SK-N-MC (cell line): ENCODE measurements at regions not wholly inside any gene's neighbourhood (a gene's known extent, or its start where the extent isn't known, plus 50 kb on each side); places are given as distances from the start of the nearest gene placed in this dataset.

Experiments
- DNase-seq: peaks from one replicate; pipeline ENCODE4 v3.0.0-alpha.2; 2011; ENCODE audit warnings: low read depth, low spot score
- H3K27ac ChIP-seq: fragments of 200-600 bp; sonication (generic); 2 replicates; pipeline ENCODE4 v1.5.1; 2016; ENCODE audit warnings: mixed run types
- H3K36me3 ChIP-seq: fragments of 200-600 bp; sonication (generic); 2 replicates; pipeline ENCODE4 v1.6.1; 2017; ENCODE audit warnings: antibody characterized with exemption, low read length, mixed read lengths; ENCODE audit not compliant: insufficient read depth
- H3K4me3 ChIP-seq: fragments of 200-600 bp; sonication (generic); 2 replicates; pipeline ENCODE4 v1.5.1; 2016
- H3K9ac ChIP-seq: fragments of 200-600 bp; sonication (generic); 2 replicates; pipeline ENCODE4 v1.8.0; 2017; ENCODE audit warnings: mixed run types, mixed read lengths; ENCODE audit not compliant: insufficient read length
- H3K9me3 ChIP-seq: fragments of 200-600 bp; sonication (generic); 2 replicates; pipeline ENCODE4 v1.6.1; 2017; ENCODE audit warnings: low read depth, mild to moderate bottlenecking, antibody characterized with exemption, low read length, moderate library complexity, mixed read lengths
- EZH2 ChIP-seq: fragments of 200-600 bp; sonication (generic); IDR thresholded peaks from one replicate; pipeline ENCODE4 v1.6.1; 2017; ENCODE audit warnings: antibody characterized with exemption
- FOXP2 ChIP-seq: optimal IDR thresholded peaks from 2 replicates; pipeline ENCODE3; 2011; ENCODE audit warnings: mild to moderate bottlenecking, moderate library complexity; ENCODE audit not compliant: insufficient read depth; ENCODE audit errors: extremely low read length, control extremely low read depth
- POLR2AphosphoS5 ChIP-seq: IDR thresholded peaks from 2 replicates; pipeline ENCODE4 v1.6.1; 2012; ENCODE audit warnings: mild to moderate bottlenecking, low read depth, low read length, borderline replicate concordance

DNA sequence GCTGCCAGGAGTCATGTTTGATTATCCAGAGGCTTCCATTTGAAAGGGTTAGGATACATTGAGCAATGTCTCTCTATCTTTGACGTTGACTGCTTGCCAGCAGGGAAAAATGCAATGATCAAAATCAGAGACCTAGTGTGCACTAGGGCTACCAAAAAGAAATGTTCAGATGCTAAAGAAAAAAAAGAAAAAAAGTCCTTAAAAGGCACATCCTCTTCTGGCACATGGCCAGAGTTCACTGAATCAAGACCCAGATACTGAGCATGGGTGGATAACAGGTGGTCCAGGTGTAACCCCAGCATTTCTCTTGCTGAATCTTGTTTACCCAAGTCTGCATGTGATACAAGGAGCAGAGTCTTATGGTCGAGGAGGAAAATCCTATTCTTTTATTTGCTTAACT, 899.3 kb downstream of the SORCS3 start:
- H3K9me3 ChIP-seq = no peaks in the 10 kb centered on the region
- no peak overlapping the region for H3K27ac ChIP-seq
- no peak for DNase-seq
- H3K9ac ChIP-seq = no peak overlapping the region
- no peak for TF ChIP-seq EZH2
- TF ChIP-seq FOXP2 = no peak
- no peak for TF ChIP-seq POLR2AphosphoS5
- H3K36me3 ChIP-seq = no peaks in the 10 kb centered on the region
- no peak overlapping the region for H3K4me3 ChIP-seq

DNA sequence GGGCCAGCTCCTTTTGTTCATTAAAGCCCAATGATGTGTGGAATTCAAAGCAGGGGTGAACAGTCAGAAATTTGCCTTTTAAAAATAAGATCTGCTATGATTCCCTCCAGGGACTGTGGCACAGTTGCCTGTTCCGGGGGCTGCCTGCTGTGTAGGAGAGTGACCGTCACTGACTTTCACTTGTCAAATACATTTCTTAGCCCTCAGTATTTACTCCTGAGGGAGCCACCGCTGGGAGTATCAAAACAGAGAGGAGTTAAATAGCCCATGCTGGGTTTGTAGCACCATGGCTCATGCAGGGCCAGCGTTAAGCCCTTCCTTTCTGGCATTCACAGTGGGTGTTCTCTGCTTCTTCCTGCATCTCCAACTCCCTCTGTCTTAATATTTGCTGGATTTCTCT, 897.8 kb downstream of the SORCS3 start:
- TF ChIP-seq EZH2 (no peak), POLR2AphosphoS5 (no peak), FOXP2 (no peak)
- Histone ChIP-seq H3K9me3 (no peaks in the 10 kb centered on the region), H3K27ac (no peak overlapping the region), H3K9ac (no peak overlapping the region), H3K4me3 (no peak overlapping the region), H3K36me3 (no peaks in the 10 kb centered on the region)
- no peak for DNase-seq

DNA sequence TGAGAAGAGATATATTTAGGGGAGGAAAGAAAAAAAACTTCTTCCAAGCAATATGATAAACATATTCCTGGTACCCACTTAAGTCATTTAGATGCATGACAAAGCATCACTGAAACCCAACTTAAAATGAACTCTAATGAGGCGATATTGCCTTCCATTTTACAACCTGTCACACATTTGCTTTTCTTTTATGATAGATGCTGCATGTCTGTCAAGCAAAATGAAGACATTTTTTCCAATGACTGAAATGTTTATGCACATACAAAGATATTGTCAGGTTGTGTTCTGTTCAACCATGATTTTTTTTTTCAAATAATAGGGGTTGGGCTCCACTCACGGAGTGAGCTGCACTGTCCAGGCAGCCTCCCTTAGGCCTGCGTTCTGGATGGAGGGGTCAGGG, 894.4 kb downstream of the SORCS3 start:
- Histone ChIP-seq H3K4me3 (no peak overlapping the region), H3K27ac (no peak overlapping the region), H3K9me3 (no peaks in the 10 kb centered on the region), H3K9ac (no peak overlapping the region), H3K36me3 (no peaks in the 10 kb centered on the region)
- no peak for TF ChIP-seq POLR2AphosphoS5
- TF ChIP-seq EZH2 = no peak
- no peak for TF ChIP-seq FOXP2
- DNase-seq = no peak

- Histone ChIP-seq H3K4me3 (no peak overlapping the region), H3K9me3 (no peaks in the 10 kb centered on the region), H3K27ac (no peak overlapping the region), H3K9ac (no peak overlapping the region), H3K36me3 (no peaks in the 10 kb centered on the region)
- TF ChIP-seq EZH2 (no peak), FOXP2 (no peak), POLR2AphosphoS5 (no peak)
- no peak for DNase-seq
These were observed 893.0 kb downstream of the SORCS3 start for GRCh38 chr10:105534086-105534485.

DNA sequence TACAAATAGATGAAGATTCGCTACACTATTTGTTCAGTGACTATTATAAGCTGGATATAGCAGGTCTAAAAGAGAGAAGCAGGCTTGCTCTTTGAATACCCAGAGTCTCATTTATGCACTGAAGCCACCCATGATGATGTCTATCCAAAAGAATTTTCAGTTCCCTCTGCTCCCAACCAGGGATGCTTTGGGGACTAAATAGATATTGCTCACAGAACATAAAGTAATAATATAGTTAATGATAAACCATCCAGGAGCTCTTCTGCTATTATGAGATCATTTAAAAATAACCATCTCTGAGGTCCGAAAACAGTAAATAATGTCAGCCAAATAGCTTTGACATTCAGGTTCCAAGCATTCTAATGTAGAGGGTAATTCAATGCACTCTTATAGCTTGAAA, 875.4 kb downstream of the SORCS3 start:
- no peaks in the 10 kb centered on the region for H3K36me3 ChIP-seq
- H3K4me3 ChIP-seq = no peak overlapping the region
- no peak overlapping the region for H3K27ac ChIP-seq
- H3K9ac ChIP-seq = no peak overlapping the region
- no peaks in the 10 kb centered on the region for H3K9me3 ChIP-seq
- no peak for TF ChIP-seq FOXP2
- TF ChIP-seq POLR2AphosphoS5 = no peak
- TF ChIP-seq EZH2 = no peak
- DNase-seq = no peak

GRCh38 chr10:105514106-105514505, 873.0 kb downstream of the SORCS3 start:
- H3K9ac ChIP-seq = no peak overlapping the region
- no peaks in the 10 kb centered on the region for H3K9me3 ChIP-seq
- TF ChIP-seq POLR2AphosphoS5 (no peak), EZH2 (no peak), FOXP2 (no peak)
- H3K27ac ChIP-seq = no peak overlapping the region
- no peak for DNase-seq
- no peak overlapping the region for H3K4me3 ChIP-seq
- no peaks in the 10 kb centered on the region for H3K36me3 ChIP-seq

DNA sequence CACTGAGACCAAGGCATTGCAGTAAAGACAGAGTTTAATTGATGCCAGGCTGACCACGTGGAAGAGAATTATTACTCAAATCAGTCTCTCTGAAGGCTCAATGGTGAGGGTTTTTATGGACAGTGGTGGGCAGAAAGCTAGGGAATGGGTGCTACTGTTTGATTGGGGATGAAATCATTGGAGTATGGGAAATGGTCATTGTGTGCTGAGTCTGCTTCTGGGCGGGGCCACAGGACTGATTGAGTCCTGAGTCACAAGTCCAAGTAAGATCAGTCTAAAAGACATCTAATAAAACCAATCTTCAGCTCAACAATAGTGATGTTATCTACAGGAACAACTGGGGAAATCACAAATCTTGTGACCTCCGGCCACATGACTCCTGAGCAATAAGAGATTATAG, 868.4 kb downstream of the SORCS3 start:
- H3K36me3 ChIP-seq = no peaks in the 10 kb centered on the region
- no peak overlapping the region for H3K27ac ChIP-seq
- TF ChIP-seq POLR2AphosphoS5 (no peak), FOXP2 (no peak)
- H3K4me3 ChIP-seq = no peak overlapping the region
- no peaks in the 10 kb centered on the region for H3K9me3 ChIP-seq
- no peak for DNase-seq
- H3K9ac ChIP-seq = no peak overlapping the region

DNA sequence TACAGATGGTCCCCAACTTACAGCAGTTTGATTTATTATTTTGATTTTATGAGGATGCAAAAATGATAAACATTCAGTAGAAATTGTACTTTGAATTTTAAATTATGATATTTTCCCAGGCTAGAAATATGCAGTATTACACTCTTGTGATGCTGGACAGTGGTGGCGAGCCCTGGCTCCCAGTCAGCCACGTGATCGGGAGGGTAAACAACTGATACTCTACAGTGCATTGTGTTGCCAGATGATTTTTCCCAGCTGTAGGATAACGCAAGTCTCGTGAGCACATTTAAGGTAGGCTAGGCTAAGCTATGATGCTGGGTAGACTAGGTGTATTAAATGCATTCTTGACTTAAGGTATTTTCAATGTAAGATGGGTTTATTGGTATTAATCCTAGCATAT, 865.2 kb downstream of the SORCS3 start:
- no peak overlapping the region for H3K4me3 ChIP-seq

DNA sequence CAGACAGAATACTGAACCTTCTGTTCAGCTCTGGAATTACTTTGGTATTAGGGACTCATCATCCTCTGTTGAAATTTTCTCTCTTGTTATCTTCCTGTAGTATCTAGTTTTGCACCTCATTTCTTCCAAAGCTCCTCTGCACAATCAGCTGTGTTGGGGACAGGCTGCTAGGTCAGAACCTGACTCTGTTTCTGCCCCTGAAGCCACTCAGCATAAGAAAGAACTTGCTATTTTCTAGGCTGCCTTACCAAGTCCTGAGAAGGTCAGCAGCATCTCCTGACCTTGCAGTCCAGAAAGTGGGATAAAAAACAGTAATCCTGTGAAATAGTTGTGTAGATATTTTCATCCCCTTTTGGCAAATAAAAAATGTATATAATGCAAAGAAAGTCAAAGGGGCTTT, 862.6 kb downstream of the SORCS3 start:
- no peak for TF ChIP-seq FOXP2
- no peak for TF ChIP-seq POLR2AphosphoS5
- no peak for TF ChIP-seq EZH2
- Histone ChIP-seq H3K9me3 (no peaks in the 10 kb centered on the region), H3K36me3 (no peaks in the 10 kb centered on the region), H3K4me3 (no peak overlapping the region), H3K27ac (no peak overlapping the region), H3K9ac (no peak overlapping the region)
- no peak for DNase-seq

More for the DNA sequence above, 865.2 kb downstream of the SORCS3 start:
- H3K27ac ChIP-seq = no peak overlapping the region
- H3K36me3 ChIP-seq = no peaks in the 10 kb centered on the region
- no peak for DNase-seq
- H3K9me3 ChIP-seq = no peaks in the 10 kb centered on the region
- H3K9ac ChIP-seq = no peak overlapping the region
- no peak for TF ChIP-seq EZH2
- no peak for TF ChIP-seq POLR2AphosphoS5
- TF ChIP-seq FOXP2 = no peak

- no peak for DNase-seq
- TF ChIP-seq EZH2 (no peak), POLR2AphosphoS5 (no peak), FOXP2 (no peak)
- Histone ChIP-seq H3K4me3 (no peak overlapping the region), H3K36me3 (no peaks in the 10 kb centered on the region), H3K27ac (no peak overlapping the region), H3K9me3 (no peaks in the 10 kb centered on the region), H3K9ac (no peak overlapping the region)
These were observed 861.0 kb downstream of the SORCS3 start for GRCh38 chr10:105502058-105502457.
